Stimulated activated CD8-positive, alpha-beta memory T cell treated with anti-CD3 and anti-CD28 coated beads, Interleukin-4, amount 100 ng/mL, for 48 hours (primary cell): ENCODE measurements at regions not wholly inside any gene's neighbourhood (a gene's known extent, or its start where the extent isn't known, plus 50 kb on each side); places are given as distances from the start of the nearest gene placed in this dataset.

Source experiments
- DNase-seq: peaks from one replicate; pipeline ENCODE4 v3.0.0-alpha.2; 2020

DNA sequence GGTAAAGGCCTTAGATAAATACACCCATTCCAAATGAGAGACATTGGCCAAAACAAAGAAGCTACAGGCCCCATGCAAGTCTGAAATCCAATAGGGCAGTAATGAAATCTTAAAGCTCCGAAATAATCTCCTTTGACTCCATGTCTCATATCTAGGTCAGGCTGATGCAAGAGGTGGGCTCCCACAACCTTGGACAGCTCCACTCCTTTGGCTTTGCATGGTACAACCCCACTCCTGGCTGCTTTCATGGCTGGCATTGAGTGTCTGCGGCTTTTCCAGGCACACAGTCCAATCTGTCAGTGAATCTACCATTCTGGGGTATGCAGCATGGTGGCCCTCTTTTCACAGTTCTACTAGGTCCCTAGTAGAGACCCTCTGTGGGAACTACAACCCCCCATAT, 762.5 kb downstream of the LIG4 start:
- DNase-seq, result no peak

DNA sequence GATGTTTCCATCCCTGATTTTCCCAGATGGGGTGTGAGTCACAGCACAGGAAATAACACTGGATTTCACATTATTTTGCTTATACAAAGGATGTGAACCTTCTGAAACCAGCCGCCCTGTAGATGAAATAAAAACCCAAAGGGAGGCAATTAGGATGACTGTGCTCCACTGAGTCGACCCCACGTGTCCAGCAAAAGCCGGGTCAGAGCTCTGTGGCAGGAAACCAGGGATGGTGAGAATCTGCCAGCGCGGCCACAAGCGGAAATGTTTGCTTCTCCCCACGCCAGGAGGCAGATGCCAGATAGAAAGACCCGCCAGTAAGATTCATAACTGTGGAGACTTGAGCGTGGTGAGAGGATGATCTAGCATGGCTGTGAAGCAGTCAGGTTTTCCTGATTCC, 764.4 kb downstream of the LIG4 start:
- no peak for DNase-seq

DNA sequence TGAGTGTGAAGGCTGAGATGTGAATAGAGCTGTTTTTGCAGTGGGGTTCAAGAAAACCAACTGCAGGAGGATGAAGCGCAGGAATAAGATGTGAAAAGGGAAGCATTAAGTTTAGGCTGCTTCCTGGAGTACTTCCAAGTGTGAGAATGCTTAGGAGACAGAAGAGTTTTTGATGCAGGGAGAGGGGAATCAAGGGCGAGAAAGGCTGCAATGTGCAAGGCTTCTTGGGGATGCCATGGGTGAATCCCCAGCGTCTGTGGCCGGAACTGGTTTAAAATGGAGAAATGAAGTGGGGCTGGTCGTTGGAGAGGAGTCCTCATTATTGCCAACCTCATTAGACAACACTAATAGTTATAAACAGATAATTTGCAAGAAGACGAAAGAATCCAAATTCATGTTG, 764.9 kb downstream of the LIG4 start:
- no peak for DNase-seq

DNA sequence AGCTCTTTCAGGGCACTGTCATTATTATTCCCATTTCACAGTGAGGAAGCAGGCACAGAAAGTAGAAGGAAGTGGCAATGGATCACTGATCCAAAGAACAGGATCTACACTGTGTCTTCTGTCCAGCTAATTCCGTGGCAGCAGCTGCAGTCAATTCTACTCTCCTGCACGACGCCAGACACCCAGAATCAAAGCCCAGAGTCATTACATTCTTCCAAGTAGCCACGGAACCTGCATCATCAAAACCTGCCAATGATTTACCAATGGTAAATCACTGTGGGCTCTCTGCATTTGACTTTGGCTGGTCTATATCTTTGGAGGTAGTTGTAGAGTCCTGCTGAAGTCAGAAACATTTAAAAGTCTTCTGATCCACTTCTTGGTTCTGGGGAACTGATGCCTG, 767.7 kb downstream of the LIG4 start:
- DNase-seq, result no peak

DNA sequence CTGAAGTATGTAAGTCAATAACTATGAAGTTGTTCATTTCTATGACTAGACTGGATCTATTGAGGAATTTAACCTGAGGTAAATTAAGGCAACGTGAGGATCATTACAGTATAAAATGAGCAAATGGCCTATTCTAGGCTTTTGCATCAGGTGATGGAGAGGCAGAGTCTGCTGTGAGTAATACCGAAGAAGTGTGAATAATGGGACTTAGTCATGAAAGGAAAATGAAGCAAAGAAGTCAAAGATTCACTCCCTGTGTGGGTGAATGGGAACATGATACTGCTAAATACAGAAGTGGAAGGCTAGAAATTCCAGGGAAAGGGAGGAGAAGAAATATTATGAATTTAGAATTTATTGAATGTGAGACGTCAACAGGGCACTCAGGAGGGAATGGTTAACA, 774.1 kb downstream of the LIG4 start:
- DNase-seq, result no peak

DNA sequence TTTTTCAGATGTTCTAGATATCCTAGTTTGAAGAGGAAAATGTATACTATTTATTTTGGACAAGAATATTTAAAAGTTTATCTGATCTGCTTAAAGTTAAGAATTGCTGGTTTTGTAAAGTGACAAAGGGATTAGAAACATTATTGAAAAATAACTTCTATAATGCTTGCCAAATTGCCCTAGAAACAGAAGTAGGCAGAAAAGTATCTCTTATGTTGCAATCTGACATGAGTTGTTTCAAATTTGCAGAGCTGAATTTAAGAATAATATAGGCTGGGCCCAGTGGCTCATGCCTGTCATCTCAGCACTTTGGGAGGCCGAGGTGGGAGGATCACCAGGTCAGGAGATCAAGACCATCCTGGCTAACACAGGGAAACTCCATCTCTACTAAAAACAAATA, 777.1 kb downstream of the LIG4 start:
- no peak for DNase-seq

DNA sequence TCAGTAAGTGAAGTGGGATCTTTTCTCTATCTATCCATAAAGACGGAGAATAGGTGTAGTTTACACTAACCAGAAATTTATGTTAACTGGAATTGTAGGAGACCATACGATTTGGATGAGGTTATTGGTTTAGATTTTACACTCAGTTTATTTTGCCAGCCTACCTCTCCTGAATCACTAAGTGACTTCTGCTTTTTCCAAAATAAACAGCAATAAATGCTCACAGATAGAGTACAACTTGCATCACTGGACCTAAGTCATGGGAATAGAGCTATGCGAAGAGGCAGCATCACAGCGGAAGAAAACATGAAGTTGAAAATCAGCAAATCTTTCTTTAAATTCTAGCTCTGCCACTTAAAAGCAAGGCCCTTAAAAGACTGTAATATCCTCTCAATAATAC, 781.0 kb downstream of the LIG4 start:
- DNase-seq, result no peak

DNA sequence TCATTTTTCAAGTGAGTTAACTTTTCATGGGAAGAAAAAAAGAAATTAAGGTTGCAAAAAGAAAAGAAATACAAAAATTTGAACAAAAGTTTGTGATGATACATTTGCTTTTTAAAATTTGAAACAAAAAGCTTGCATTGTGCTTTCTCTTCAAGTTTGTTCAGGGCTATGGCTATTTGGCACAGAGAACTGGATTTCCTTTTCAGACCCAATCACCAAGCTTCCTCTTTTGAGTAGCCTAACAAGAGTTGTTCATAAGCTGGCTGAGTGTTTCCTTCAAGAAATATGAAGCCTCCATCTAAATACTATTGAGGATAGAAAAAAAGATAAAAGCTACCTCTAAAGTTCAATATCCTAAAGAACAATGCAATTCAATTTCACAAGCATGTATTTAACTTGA, 787.8 kb downstream of the LIG4 start:
- DNase-seq, result no peak

DNA sequence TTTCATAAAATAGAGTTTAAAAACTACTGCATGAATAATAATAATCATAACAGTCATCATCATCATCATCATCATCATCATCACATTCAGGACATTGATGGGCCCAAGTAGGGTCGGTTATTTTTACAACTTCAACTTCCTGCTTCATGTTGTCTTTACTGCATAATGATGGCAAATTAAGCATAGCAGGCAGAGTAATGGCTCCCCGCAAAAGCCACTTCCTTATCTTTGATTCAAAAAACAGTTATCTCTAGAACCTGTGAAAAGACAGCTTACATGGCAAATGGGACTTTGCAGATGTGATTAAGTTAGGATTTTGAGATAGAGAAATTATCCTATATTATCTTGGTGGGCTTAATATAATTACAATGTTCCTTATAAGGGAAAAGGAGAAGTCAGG, 792.9 kb downstream of the LIG4 start:
- DNase-seq, result no peak

DNA sequence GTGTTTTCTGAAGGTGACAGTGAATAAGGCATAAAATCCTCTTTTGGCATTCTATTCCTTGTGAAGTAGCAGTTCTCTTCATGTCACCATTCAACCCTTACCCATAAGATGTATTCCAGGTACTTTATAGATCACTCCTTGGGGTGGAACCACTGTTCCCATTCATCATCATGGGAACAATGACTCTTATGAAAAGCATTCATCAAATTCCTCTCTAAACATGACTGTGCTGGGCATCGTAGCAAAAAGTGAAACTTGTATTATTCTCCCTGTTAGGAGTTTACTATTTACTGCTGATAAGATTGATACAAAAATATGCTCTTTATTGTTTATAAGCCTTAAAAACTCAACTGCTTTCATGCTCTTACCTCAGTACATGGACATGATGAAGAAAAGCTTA, 793.4 kb downstream of the LIG4 start:
- no peak for DNase-seq

DNA sequence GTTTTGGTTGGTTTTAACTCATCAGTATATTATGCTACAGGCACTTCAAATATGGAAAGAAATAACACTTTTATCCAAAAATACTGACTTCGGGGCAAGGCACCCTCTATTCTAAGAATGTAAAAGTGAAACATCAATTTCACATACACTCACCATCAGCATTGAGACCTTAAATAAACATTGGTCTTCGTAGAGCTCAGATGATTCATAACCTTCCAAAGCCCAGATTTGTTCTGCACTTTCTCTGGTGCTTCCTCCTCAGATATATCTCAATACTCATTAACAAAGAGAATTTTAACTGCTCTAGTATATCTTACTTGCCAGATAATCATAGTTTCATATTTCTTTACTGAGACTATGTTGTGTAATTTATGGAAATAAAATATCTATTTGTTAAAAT, 794.3 kb downstream of the LIG4 start:
- no peak for DNase-seq

DNA sequence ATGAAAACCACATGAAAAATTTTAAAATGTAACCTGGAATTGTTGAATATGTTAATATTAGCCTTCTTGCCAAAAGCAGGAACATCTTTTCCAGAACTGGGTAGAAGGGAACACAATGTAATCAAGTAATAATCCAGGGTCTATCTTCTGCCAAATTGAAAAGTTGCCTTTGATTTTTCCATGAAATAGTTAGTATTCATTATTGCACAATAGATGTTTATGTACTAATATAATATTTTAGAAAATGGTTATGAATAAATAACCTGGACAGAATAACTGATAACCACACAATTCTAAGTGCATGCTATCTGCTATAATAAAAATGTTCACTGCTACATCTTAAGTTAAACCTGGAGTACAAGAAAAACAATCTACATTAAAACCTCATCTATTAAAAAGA, 802.3 kb downstream of the LIG4 start:
- DNase-seq, result no peak

DNA sequence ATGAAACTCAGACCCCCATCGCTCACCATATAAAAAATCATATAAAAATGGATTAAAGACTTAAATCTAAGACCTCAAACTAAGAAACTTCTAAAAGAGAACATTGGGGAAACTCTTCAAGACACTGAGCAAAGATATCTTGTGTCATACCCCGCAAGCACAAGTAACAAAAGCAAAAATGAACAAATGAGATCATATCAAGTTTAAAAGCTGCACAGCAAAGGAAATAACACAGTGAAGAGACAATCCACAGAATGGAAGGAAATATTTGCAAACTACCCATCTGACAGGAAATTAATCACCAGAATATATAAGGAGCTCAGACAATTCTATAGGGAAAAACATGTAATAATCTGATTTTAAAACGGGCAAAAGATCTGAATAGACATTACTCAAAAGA, 808.3 kb downstream of the LIG4 start:
- no peak for DNase-seq

DNA sequence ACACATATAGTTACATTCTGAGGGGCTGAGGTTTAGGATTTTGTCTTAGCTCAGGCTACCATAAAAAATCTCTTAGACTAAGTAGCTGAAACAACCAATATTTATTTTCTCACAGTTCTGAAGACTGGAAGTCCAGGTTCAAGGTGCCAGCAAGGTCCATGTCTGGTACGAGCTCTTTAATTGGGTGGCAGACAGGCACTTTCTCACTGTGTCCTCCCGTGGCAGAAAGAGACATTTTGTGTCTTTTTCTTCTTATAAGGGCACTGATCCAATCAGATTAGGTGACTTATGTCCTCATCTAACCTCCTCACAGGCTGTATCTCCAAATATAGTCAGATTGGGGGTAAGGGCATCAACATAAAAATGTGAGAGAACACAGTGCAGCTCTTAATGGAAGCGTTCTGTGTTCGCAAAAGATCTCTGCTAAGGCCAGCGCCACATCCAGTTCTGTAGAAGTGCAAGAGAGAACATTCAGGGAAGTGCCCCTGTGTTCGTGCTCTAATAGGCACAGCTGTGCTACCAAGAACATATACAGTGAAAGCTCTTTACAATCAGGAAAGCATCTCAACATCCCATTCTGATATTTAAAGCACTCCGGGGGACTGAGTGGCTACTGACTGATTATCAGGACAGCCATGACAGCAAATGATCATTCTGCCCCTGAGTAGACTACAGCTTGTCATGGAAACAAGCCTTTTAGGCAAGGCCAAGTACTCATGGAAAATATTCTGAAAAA, 819.2 kb downstream of the LIG4 start:
- no peak for DNase-seq

DNA sequence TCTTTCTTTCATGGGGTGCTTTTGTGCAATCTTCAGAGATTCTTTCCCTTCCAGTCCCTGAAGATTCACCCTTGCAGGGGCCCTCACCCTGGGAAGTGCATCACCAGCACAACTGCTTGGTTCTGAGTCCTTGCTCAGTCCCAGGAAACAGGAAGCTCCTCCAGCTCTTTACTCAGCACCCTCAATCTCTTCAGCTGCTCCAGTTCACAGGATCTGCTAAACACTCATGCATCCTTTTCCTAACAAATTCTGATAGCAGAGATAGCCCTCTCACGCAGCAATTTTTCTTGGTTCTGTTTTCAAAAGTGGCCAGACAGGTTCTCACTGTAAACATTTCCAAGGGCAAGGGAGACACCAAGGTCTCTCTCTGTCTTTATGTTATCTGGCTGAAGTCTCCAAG, 823.1 kb downstream of the LIG4 start:
- no peak for DNase-seq

DNA sequence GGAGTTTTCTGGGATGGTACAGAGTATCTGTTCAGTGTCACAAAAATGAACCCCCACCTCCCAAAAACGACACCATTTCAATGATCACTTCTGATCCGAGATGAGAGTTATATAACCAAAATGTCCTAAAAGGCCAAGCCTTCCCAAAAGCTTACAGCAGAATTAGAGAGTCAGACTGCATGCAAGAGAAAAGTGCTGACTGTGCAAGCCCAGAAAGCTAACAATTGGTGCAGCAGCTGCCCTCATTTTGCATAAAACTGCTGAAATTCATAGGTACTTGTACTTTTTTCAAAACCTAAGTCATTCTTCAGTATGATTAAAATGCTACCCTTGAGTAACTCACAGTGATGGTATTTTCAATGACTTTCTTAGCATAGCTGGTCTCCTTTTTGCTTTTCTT, 819.6 kb upstream of the ARGLU1 start:
- no peak for DNase-seq

DNA sequence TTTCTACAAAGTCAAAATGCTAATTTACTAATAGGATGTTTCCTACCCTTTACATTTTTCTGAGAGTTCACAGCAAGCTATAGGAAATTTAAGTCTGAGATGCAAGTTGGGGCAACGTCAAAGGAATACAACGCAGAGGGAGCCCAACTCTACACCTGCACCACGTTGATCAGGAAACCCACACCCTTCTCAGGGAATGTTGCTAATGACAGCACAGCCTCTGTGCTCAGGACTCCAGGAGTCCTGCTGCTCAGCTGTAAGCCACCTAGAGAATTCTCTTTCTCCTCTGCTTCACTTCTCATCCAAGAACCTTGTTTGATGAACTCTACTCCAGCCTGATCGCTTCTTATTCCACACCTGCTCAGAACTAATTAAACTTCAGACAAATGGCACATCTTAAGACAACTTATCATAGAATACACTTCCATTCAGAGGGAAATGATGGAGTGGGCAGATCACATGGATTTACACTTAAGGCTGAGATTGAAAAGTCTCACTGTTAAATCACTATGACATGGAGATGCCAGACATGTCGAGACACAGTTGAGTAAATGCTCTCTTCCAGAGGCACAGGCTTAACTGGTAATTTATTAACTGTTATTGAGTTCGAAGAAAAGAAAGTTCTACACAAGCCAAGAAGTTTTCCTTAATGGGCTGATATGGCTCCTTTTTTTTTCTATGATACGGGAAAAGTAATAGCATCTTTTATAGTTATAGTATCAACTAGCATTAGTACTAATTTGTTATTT, 811.6 kb upstream of the ARGLU1 start:
- DNase-seq, result no peak

DNA sequence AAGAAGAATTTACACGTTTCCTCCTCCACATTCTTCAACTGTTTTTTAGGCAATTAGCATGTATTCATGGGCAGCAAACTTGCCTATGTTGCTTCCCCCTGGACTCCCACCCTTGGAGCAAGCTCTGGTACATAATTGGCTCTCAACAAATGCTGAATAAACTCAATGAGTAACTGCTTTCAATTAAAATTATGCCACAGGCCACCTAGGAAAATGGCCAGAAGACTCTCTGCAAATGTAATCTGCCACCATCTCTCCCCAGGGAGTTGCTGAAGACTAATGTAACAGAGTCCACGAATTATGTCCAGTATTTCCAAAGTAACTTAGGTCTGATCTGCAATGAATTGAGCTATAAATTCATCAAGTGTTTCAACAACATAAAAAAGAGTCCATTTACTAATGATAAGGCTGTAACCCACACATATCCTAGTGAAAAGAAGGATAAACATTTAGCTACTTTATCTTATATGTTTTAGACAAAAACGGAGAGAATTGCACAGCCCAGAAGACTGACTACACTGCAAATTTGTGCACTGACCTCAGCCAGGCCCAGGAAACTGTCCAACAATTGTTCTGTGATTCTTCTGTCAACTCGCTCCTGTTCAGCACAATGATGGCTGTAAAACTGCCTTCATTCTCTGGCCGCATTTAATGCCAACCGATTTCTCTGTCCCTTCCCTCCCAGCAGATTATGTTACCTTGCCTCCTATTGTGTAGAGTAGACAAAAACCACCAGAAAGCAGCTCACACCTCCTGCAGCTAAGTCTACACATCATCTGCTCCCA, 808.6 kb upstream of the ARGLU1 start:
- no peak for DNase-seq

DNA sequence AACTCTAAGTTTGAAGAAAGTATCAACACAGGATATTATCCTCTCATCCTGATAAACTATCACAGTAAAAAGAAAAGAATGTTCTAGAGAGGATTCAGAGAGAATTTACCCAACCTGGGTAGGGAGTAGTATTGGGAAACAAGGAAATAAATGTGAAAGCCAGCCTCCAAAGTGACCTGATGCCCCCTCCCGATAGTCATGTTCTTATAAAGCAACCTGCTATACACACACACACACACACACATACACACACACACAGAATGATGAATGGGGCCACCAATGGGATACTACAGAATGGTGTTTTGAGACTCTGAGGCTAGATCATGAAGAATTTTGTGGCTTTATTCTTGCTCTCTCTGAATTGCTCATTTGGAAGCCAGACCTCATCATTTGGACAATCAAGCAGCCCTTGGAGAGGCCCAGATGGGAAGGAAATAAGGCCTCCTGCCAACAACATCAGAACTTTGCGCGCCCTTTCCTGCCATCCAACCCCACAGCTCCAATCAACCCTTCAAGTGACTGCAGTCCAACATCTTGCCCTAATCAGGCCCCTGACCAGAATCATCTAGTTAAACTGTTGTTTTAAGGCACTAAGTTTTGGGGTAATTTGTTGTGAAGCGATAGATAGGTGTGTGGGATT, 807.9 kb upstream of the ARGLU1 start:
- DNase-seq, result no peak

DNA sequence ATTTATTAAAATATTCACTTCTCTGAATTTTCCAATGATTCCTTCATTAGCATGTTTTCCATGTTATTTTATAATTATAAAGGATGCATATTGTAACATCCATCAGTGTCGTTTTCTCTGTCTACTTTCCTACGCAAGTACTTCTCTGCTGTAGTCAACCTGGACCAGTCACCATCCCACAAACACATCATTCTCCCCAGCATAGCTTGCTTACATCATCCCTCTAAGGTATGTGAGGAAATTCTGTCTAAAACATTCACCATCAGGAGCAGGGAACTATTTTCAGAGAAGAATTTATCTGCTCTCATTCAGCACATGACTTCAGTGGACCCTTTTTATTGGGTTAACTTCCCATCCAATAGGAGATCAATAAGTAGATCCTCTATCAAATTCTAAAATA, 806.1 kb upstream of the ARGLU1 start:
- DNase-seq, result no peak

DNA sequence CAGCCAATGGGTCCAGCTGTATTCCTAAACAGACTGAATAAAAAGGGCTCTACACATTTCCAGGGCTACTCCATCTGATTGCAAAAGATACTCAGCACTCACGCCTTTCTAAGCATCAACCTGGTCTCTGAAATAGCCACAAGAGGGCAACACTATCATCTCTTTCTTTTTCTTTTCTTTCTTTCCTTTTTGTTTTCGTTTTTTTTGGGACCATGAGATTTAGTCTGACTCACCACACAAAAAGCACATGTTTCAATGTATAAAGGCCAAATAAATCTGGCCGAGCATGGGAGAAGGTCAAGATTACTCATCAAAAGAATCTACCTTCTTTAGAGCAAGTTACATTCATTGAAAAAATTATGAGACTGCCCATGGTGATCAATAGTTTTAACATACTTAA, 805.6 kb upstream of the ARGLU1 start:
- no peak for DNase-seq

DNA sequence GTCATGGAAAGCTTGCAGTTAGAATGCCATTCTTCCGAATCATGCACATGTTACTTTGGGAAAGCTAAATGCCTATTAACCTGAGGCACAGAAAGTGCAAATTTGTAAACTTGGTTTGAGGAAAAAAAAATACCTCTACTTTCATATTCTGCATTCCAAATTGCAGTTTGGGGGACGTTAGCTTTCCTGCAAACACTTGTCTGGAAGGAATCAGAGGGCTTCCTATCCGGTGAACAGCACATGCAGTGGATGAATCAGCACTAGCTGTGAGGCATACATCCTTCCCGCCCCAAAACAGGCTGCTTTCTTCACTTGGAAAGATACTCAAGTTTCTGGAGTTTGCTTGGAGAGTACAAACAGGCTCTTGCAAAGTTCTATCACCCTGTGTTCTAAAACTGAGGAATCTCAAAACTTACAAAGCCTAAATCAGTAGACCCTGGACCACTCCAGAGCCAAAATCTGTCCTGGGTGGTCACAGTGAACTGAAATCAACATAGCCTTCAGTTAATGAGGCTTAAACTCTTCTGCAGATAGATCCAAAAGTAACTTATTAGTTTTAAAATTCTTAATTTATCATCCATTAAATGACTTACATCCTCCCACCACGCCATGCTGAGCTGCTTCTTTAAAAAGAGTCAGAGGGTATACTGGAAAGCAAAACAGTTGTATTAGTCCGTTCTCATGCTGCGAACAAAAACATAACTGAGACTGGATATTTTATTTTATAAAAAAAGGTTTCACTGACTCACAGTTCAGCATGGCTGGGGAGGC, 802.3 kb upstream of the ARGLU1 start:
- no peak for DNase-seq

DNA sequence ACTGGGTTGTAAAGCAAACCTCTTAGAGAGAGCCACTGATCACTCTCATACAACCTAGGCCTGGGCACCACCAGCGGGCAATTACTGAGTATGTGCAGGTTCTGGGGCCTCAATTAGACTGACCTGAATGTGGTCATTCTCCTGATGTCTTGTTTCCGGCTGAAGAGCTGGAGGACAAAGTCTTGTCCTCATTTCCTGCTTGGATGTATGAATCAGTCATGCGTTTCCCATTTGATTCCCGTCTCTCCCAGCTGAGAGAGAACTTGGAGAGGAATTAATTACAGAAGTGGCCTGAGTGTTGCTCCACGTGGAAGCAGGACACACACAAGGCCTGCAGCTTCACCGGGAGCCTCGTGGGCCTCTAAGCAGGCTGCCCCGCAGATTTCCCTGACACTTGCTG, 799.3 kb upstream of the ARGLU1 start:
- no peak for DNase-seq
